CD8-positive, alpha-beta memory T cell (primary cell): ENCODE measurements at regions not wholly inside any gene's neighbourhood (a gene's known extent, or its start where the extent isn't known, plus 50 kb on each side); places are given as distances from the start of the nearest gene placed in this dataset.

Experiments used
- CTCF ChIA-PET: fragments of 350-600 bp; sonication (Branson Sonifier 250); formaldehyde crosslinking; loops from one replicate; lab custom pipeline; 2021; ENCODE audit warnings: antibody characterized with exemption; lab: Charles Lee
- POLR2A ChIA-PET: fragments of 350-600 bp; sonication (Branson Sonifier 250); formaldehyde crosslinking; loops from one replicate; lab custom pipeline; 2021; ENCODE audit warnings: antibody characterized with exemption; lab: Charles Lee
- DNase-seq, 5 donors: peaks; one replicate each; pipeline versions ENCODE4 v3.0.0 to v3.0.0-alpha.2; 2020 to 2022; ENCODE audit warnings: mixed read lengths in 1 of 5
- H3K27ac ChIP-seq: one replicate; pipeline ENCODE4 v1.7.0; 2013; ENCODE audit warnings: low read depth, mild to moderate bottlenecking, low read length, moderate library complexity
- H3K27me3 ChIP-seq: 2 replicates; pipeline ENCODE4 v1.7.0; 2013; ENCODE audit warnings: low read length, mild to moderate bottlenecking; ENCODE audit not compliant: insufficient read depth, poor library complexity, severe bottlenecking
- H3K36me3 ChIP-seq: 2 replicates; pipeline ENCODE4 v1.7.0; 2013; ENCODE audit warnings: mild to moderate bottlenecking, low read length, moderate library complexity; ENCODE audit not compliant: insufficient read depth
- H3K4me1 ChIP-seq: 2 replicates; pipeline ENCODE4 v1.7.0; 2013; ENCODE audit warnings: mild to moderate bottlenecking, low read length, moderate library complexity; ENCODE audit not compliant: insufficient read depth
- H3K4me3 ChIP-seq: 2 replicates; pipeline ENCODE4 v1.7.0; 2013; ENCODE audit warnings: mild to moderate bottlenecking, low read length
- H3K9me3 ChIP-seq: 2 replicates; pipeline ENCODE4 v1.7.0; 2013; ENCODE audit warnings: mild to moderate bottlenecking, low read length
- H3K27ac Mint-ChIP-seq, 8 donors: one replicate each; pipeline ENCODE4 v1.8.0; 2020 to 2021; ENCODE audit warnings: mixed read lengths in 8 of 8, mild to moderate bottlenecking in 6 of 8, inconsistent platforms in 3 of 8, moderate library complexity in 3 of 8
- H3K27me3 Mint-ChIP-seq, 2 donors: one replicate each; pipeline ENCODE4 v1.8.0; 2020 to 2021; ENCODE audit warnings: mixed read lengths in 2 of 2, mild to moderate bottlenecking in 1 of 2, moderate library complexity in 1 of 2
- H3K36me3 Mint-ChIP-seq, 3 donors: one replicate each; pipeline ENCODE4 v1.8.0; 2020 to 2021; ENCODE audit warnings: mixed read lengths in 3 of 3, inconsistent platforms in 1 of 3, mild to moderate bottlenecking in 1 of 3
- H3K4me1 Mint-ChIP-seq, 3 donors: one replicate each; pipeline ENCODE4 v1.8.0; 2020 to 2021; ENCODE audit warnings: mixed read lengths in 3 of 3, inconsistent platforms in 1 of 3, mild to moderate bottlenecking in 1 of 3
- H3K4me3 Mint-ChIP-seq, 7 donors: one replicate each; pipeline ENCODE4 v1.8.0; 2020 to 2021; ENCODE audit warnings: mixed read lengths in 7 of 7, mild to moderate bottlenecking in 6 of 7, moderate library complexity in 4 of 7, inconsistent platforms in 2 of 7
- H3K9me3 Mint-ChIP-seq, 5 donors: one replicate each; pipeline ENCODE4 v1.8.0; 2020 to 2022; ENCODE audit warnings: mixed read lengths in 5 of 5, mild to moderate bottlenecking in 3 of 5, moderate library complexity in 2 of 5, inconsistent platforms in 1 of 5

GRCh38 chr21:27695246-27695645 is 728.4 kb upstream of the ADAMTS5 start:
- Histone ChIP-seq H3K4me1 (no peaks in the 10 kb centered on the region), H3K27me3 (no peaks in the 10 kb centered on the region), H3K4me3 (no peak overlapping the region), H3K9me3 (no peaks in the 10 kb centered on the region), H3K27ac (no peak overlapping the region), H3K36me3 (no peaks in the 10 kb centered on the region)
- Mint-ChIP-seq H3K27ac (no peak overlapping the region), H3K9me3 (no peaks in the 10 kb centered on the region), H3K4me1 (no peaks in the 10 kb centered on the region), H3K27me3 (no peaks in the 10 kb centered on the region), H3K4me3 (no peak overlapping the region), H3K36me3 (no peaks in the 10 kb centered on the region)
- POLR2A ChIA-PET, result no interaction called here
- CTCF ChIA-PET, result no interaction called here
- no peak for DNase-seq

- H3K27me3 ChIP-seq, result no peaks in the 10 kb centered on the region
- no peaks in the 10 kb centered on the region for H3K36me3 ChIP-seq
- Mint-ChIP-seq H3K27me3 (no peaks in the 10 kb centered on the region), H3K9me3 (peaks cover 0 to under 1% (median 0%) of the 10 kb centered on the region in 5 donors), H3K4me3 (no peak overlapping the region), H3K4me1 (no peaks in the 10 kb centered on the region), H3K36me3 (no peaks in the 10 kb centered on the region), H3K27ac (no peak overlapping the region)
- no peak overlapping the region for H3K4me3 ChIP-seq
- ChIA-PET POLR2A (no interaction called here), CTCF (no interaction called here)
- no peak overlapping the region for H3K27ac ChIP-seq
- no peak for DNase-seq
- no peaks in the 10 kb centered on the region for H3K4me1 ChIP-seq
- H3K9me3 ChIP-seq, result no peaks in the 10 kb centered on the region
These were observed 727.8 kb upstream of the ADAMTS5 start for GRCh38 chr21:27694667-27695066.

GRCh38 chr21:27693376-27693775 is 726.5 kb upstream of the ADAMTS5 start:
- no peaks in the 10 kb centered on the region for H3K27me3 Mint-ChIP-seq
- Histone ChIP-seq H3K4me3 (no peak overlapping the region), H3K27ac (no peak overlapping the region), H3K9me3 (no peaks in the 10 kb centered on the region), H3K36me3 (no peaks in the 10 kb centered on the region), H3K27me3 (no peaks in the 10 kb centered on the region), H3K4me1 (no peaks in the 10 kb centered on the region)
- peaks cover 0 to 6% (median 2%) of the 10 kb centered on the region in 5 donors for H3K9me3 Mint-ChIP-seq
- no peak overlapping the region for H3K4me3 Mint-ChIP-seq
- no peaks in the 10 kb centered on the region for H3K4me1 Mint-ChIP-seq
- no peaks in the 10 kb centered on the region for H3K36me3 Mint-ChIP-seq
- ChIA-PET POLR2A (no interaction called here), CTCF (no interaction called here)
- no peak overlapping the region for H3K27ac Mint-ChIP-seq
- no peak for DNase-seq

GRCh38 chr21:27691516-27691915 is 724.6 kb upstream of the ADAMTS5 start:
- Histone ChIP-seq H3K36me3 (no peaks in the 10 kb centered on the region), H3K4me1 (no peaks in the 10 kb centered on the region), H3K27me3 (no peaks in the 10 kb centered on the region), H3K9me3 (no peaks in the 10 kb centered on the region), H3K27ac (no peak overlapping the region), H3K4me3 (no peak overlapping the region)
- no peaks in the 10 kb centered on the region for H3K4me1 Mint-ChIP-seq
- H3K4me3 Mint-ChIP-seq, result no peak overlapping the region
- H3K9me3 Mint-ChIP-seq, result peaks cover 0 to 14% (median 4%) of the 10 kb centered on the region in 5 donors
- H3K36me3 Mint-ChIP-seq, result no peaks in the 10 kb centered on the region
- ChIA-PET POLR2A (no interaction called here), CTCF (no interaction called here)
- H3K27ac Mint-ChIP-seq, result no peak overlapping the region
- H3K27me3 Mint-ChIP-seq, result no peaks in the 10 kb centered on the region
- DNase-seq, result no peak

GRCh38 chr21:27691006-27691405 is 724.1 kb upstream of the ADAMTS5 start:
- H3K27me3 ChIP-seq, result no peaks in the 10 kb centered on the region
- CTCF ChIA-PET, result no interaction called here
- no peak overlapping the region for H3K4me3 ChIP-seq
- no peaks in the 10 kb centered on the region for H3K9me3 ChIP-seq
- no peaks in the 10 kb centered on the region for H3K27me3 Mint-ChIP-seq
- peaks cover 0 to 14% (median 4%) of the 10 kb centered on the region in 5 donors for H3K9me3 Mint-ChIP-seq
- H3K36me3 Mint-ChIP-seq, result no peaks in the 10 kb centered on the region
- POLR2A ChIA-PET, result no interaction called here
- no peak overlapping the region for H3K27ac ChIP-seq
- H3K36me3 ChIP-seq, result no peaks in the 10 kb centered on the region
- no peaks in the 10 kb centered on the region for H3K4me1 Mint-ChIP-seq
- H3K4me3 Mint-ChIP-seq, result no peak overlapping the region
- no peaks in the 10 kb centered on the region for H3K4me1 ChIP-seq
- no peak for DNase-seq
- H3K27ac Mint-ChIP-seq, result no peak overlapping the region

- H3K9me3 Mint-ChIP-seq, result peaks cover 0 to 14% (median 4%) of the 10 kb centered on the region in 5 donors
- H3K9me3 ChIP-seq, result no peaks in the 10 kb centered on the region
- no peaks in the 10 kb centered on the region for H3K4me1 Mint-ChIP-seq
- ChIA-PET CTCF (no interaction called here), POLR2A (no interaction called here)
- H3K27me3 Mint-ChIP-seq, result no peaks in the 10 kb centered on the region
- H3K4me1 ChIP-seq, result no peaks in the 10 kb centered on the region
- H3K4me3 ChIP-seq, result no peak overlapping the region
- H3K27me3 ChIP-seq, result no peaks in the 10 kb centered on the region
- no peak overlapping the region for H3K27ac Mint-ChIP-seq
- DNase-seq, result no peak
- H3K27ac ChIP-seq, result no peak overlapping the region
- no peak overlapping the region for H3K4me3 Mint-ChIP-seq
- H3K36me3 Mint-ChIP-seq, result no peaks in the 10 kb centered on the region
- no peaks in the 10 kb centered on the region for H3K36me3 ChIP-seq
These were observed 723.5 kb upstream of the ADAMTS5 start for GRCh38 chr21:27690426-27690825.

GRCh38 chr21:27688773-27689172 is 721.9 kb upstream of the ADAMTS5 start:
- POLR2A ChIA-PET, result no interaction called here
- CTCF ChIA-PET, result no interaction called here

GRCh38 chr21:27683292-27683691 is 716.4 kb upstream of the ADAMTS5 start:
- no peaks in the 10 kb centered on the region for H3K36me3 Mint-ChIP-seq
- Histone ChIP-seq H3K27ac (no peak overlapping the region), H3K36me3 (no peaks in the 10 kb centered on the region), H3K9me3 (no peaks in the 10 kb centered on the region), H3K27me3 (no peaks in the 10 kb centered on the region), H3K4me3 (no peak overlapping the region), H3K4me1 (no peaks in the 10 kb centered on the region)
- no peak overlapping the region for H3K27ac Mint-ChIP-seq
- POLR2A ChIA-PET, result no interaction called here
- DNase-seq, result no peak
- peaks cover 0 to 16% (median 5%) of the 10 kb centered on the region in 5 donors for H3K9me3 Mint-ChIP-seq
- no peaks in the 10 kb centered on the region for H3K4me1 Mint-ChIP-seq
- no peak overlapping the region for H3K4me3 Mint-ChIP-seq
- CTCF ChIA-PET, result no interaction called here
- no peaks in the 10 kb centered on the region for H3K27me3 Mint-ChIP-seq

More at GRCh38 chr21:27688773-27689172, 721.9 kb upstream of the ADAMTS5 start:
- no peak for DNase-seq
- Mint-ChIP-seq H3K36me3 (no peaks in the 10 kb centered on the region), H3K27me3 (no peaks in the 10 kb centered on the region), H3K27ac (no peak overlapping the region), H3K4me1 (no peaks in the 10 kb centered on the region), H3K4me3 (no peak overlapping the region), H3K9me3 (peaks cover 0 to 14% (median 4%) of the 10 kb centered on the region in 5 donors)
- Histone ChIP-seq H3K27ac (no peak overlapping the region), H3K36me3 (no peaks in the 10 kb centered on the region), H3K27me3 (no peaks in the 10 kb centered on the region), H3K4me3 (no peak overlapping the region), H3K9me3 (no peaks in the 10 kb centered on the region), H3K4me1 (no peaks in the 10 kb centered on the region)

- no peaks in the 10 kb centered on the region for H3K9me3 ChIP-seq
- Mint-ChIP-seq H3K4me3 (no peak overlapping the region), H3K36me3 (no peaks in the 10 kb centered on the region), H3K9me3 (peaks cover 0 to 9% (median 5%) of the 10 kb centered on the region in 5 donors), H3K4me1 (no peaks in the 10 kb centered on the region), H3K27ac (no peak overlapping the region), H3K27me3 (no peaks in the 10 kb centered on the region)
- ChIA-PET CTCF (no interaction called here), POLR2A (no interaction called here)
- no peak overlapping the region for H3K4me3 ChIP-seq
- no peaks in the 10 kb centered on the region for H3K36me3 ChIP-seq
- H3K4me1 ChIP-seq, result no peaks in the 10 kb centered on the region
- DNase-seq, result no peak
- no peak overlapping the region for H3K27ac ChIP-seq
- no peaks in the 10 kb centered on the region for H3K27me3 ChIP-seq
These were observed 715.0 kb upstream of the ADAMTS5 start for GRCh38 chr21:27681841-27682240.
